GM12872 (cell line): ENCODE measurements at regions not wholly inside any gene's neighbourhood (a gene's known extent, or its start where the extent isn't known, plus 50 kb on each side); places are given as distances from the start of the nearest gene placed in this dataset.

Experiments used
- TF ChIP-seq, protein P1 (sequence below): IDR thresholded peaks from 3 replicates; pipeline ENCODE4 v1.5.1; 2011; ENCODE audit warnings: low read depth, mild to moderate bottlenecking, low read length, moderate library complexity; ENCODE audit not compliant: insufficient read depth

DNA sequence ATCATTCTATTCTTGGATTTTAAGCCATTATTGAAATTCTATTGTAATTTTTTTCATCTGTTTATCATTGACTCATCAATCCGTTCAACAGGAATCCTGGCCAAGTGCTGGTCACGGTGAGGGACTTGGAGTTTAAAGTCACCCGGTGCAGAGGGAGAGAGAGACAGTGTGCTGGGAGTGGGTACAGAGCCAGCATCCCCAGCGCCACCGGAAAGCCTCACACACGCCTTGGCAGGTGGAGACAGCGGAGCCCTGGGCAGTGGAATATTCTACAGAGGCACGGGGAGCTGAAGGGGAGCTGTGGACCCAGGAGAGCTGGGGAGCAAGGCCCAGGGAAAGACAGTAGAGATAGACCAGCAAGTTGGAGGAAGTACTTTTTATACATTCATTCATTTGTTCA is 787.6 kb downstream of the BRD1 start:
- TF ChIP-seq, protein P1, sequence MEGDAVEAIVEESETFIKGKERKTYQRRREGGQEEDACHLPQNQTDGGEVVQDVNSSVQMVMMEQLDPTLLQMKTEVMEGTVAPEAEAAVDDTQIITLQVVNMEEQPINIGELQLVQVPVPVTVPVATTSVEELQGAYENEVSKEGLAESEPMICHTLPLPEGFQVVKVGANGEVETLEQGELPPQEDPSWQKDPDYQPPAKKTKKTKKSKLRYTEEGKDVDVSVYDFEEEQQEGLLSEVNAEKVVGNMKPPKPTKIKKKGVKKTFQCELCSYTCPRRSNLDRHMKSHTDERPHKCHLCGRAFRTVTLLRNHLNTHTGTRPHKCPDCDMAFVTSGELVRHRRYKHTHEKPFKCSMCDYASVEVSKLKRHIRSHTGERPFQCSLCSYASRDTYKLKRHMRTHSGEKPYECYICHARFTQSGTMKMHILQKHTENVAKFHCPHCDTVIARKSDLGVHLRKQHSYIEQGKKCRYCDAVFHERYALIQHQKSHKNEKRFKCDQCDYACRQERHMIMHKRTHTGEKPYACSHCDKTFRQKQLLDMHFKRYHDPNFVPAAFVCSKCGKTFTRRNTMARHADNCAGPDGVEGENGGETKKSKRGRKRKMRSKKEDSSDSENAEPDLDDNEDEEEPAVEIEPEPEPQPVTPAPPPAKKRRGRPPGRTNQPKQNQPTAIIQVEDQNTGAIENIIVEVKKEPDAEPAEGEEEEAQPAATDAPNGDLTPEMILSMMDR: no peak

DNA sequence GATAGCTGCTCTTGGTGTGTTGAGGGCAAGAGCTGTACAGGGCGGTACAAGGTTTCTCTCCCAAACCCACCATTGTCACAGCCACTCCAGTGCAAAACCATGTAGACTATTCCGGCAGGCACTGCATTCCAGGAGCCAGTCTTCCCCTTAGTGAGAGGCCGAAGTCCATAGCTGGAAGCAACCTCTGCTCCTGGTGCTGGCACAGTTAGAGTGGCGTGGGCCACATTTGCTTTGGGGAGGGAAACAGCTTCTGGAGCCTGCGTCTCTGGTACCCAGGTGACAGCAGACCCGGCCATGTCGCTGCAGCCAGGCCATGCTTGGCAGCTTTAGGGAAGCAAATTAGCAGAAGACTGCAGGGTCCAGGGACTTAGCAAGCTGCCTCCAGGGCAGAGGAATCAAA is 788.0 kb downstream of the BRD1 start:
- TF ChIP-seq, protein P1: no peak

DNA sequence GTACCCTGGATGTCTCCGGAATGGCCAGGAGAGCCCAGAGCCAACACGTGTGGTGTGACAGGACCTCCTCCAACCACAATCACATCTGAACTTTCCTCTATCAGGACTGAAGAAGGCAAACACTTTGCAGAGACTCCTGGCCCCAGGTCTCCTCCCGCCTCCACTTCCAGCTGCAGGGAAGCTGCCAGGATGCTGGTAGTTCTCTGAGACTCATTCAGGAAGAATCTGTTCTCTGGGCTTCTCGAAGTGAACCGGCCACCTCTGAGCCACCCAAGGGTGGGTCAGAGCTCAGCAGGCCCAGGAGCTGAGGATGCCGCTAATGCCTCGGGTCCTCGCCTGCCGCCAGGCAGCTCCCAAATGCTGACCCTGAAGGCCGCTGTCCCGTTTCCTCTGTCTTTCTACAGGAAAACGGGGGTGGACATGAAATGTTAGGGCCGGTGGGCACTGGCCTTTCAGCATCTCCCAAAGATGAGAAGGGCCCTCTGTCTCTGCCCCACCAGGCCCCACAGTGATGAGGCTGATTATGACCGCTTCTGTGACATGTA is 789.9 kb downstream of the BRD1 start:
- TF ChIP-seq, protein P1: no peak

DNA sequence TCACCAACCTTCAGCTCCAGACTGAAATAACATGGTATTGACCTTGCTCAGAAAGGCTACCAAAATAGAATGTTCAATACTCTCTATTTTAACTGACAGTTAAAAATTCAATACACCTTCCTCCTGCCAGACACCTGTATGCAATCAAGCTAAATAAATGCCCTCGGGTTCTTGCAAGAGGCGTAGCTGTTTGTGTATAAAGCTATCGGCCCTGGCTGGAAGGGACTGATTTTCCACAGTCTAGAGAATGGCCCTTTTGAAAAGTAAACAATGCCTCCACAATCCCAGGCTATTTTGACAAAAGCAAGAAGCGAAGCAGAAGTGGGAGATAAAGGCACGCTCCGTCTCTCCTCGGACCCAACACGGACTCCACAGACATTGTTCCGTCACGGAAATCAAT is 791.2 kb downstream of the BRD1 start:
- TF ChIP-seq, protein P1: no peak

DNA sequence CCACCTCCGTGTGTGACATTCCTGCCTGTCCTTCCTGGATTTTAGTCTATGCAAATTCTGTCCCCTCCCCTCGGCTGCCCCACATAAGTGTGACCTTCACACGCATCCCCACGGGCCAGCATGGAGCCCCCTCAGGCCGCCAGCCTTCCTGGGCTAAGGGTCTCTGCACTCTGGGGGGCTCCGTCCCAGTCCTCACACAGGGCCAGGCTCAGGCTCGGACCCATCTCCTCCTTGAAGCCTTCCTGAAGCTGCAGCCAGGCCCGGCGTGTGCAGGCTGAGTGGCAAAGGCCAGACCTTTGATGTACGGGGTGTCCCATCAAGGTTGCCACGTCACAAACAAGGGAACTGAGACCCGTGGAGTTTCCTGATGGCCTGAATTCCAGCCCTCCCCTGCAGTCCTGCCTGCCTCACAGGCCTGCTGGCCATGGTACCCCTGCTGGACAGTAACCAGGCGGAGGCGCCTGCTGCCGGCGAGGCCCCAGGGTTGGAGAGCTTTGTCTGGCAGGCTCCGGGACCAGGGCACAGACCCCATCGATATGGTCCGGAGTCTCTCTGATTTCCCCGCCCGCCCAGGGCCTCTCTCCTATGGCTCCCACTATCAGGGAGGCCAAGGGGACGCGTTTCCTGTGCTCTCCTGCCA is 791.7 kb downstream of the BRD1 start:
- TF ChIP-seq, protein P1: no peak

DNA sequence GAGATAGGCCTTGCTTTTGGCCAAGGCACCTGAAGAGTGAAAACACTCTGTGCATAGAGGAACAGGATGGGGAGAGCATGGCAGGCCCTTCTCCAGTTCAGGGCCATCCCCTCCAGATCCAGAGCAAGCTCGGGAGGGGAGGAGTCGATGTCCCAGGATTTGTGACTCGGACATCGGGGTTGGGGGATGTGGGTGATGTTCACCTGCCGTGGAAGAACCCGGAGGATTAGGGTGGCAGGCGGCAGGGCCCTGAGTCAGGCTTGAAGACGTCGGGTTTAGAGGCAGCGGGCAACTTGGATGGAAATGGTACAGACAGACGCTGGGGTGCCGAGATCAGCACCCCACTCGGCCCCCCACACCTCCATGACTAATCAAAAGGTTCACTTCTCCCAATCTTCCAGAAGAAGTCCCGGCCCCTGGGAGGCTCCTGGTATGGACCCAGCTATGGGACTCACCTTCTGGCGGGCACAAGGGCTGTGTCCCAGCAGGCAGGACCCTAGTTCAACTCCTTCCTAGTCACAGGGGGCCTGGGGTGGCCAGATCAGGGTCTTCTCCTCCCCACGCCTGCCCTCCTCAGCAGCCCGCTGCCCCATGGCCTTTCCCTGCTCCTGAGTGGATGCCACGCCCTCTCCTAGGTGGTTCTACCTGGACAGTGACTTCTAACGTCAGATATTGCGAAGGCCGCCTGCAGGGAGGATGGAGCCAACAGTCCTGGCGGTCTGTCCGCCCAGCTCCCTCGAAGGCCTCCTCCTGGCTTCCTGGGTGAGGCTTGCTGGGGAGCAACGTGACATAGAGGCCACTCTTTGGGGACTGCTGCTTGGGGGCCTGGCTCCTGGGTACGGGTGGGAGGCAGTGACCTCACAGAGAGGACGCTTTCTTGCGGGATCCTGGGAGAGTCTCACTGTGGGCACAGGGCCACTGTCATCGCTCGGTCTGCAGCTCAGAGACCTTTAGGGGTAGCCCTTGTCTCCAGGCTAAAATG is 792.5 kb downstream of the BRD1 start:
- TF ChIP-seq, protein P1: no peak

DNA sequence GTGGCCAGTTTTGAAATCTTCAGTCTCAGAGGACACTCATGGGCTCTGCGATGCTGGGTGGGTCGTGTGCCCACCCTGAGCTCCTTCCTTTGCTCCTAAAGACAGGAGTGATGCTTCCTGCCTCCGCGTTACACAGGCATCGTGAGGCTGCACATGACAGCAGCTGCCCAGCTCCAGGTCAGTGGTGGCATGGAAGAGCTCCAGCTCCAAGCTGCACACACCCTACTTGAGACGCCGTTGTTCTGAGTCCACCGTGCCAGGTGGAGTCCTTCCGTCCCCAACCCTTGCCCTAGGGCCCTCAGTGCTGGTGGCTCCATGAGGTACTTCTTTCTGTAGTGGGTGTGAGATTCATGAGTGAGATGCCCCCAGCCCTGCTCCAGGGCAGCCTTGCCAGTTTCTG is 794.1 kb downstream of the BRD1 start:
- TF ChIP-seq, protein P1: no peak
